Liver (tissue), 8 donors: ENCODE measurements at regions not wholly inside any gene's neighbourhood (a gene's known extent, or its start where the extent isn't known, plus 50 kb on each side); places are given as distances from the start of the nearest gene placed in this dataset.

Experiments used
- DNase-seq: peaks from one replicate; pipeline ENCODE4 v3.0.0-alpha.2; 2017; ENCODE audit warnings: low spot score
- H3K27ac ChIP-seq, 2 donors: one replicate each; pipeline ENCODE4 v1.7.0; 2013; ENCODE audit warnings: inconsistent platforms in 2 of 2, low read length in 2 of 2, control low read depth in 1 of 2, low read depth in 1 of 2, mild to moderate bottlenecking in 1 of 2
- H3K27me3 ChIP-seq, 4 donors: one replicate each; pipeline versions ENCODE4 v1.6.1 to v1.7.0; 2013; ENCODE audit warnings: low read length in 3 of 4, inconsistent platforms in 1 of 4, mild to moderate bottlenecking in 1 of 4, moderate library complexity in 1 of 4; ENCODE audit not compliant: control insufficient read depth in 4 of 4, insufficient read depth in 4 of 4
- H3K36me3 ChIP-seq, 4 donors: one replicate each; pipeline versions ENCODE4 v1.6.1 to v1.7.0; 2013; ENCODE audit warnings: low read length in 3 of 4, mild to moderate bottlenecking in 3 of 4, low read depth in 1 of 4, moderate library complexity in 1 of 4; ENCODE audit not compliant: control insufficient read depth in 4 of 4, insufficient read depth in 3 of 4
- H3K4me1 ChIP-seq, 4 donors: one replicate each; pipeline versions ENCODE4 v1.6.1 to v1.7.0; 2013; ENCODE audit warnings: low read length in 3 of 4, mild to moderate bottlenecking in 3 of 4, moderate library complexity in 1 of 4; ENCODE audit not compliant: control insufficient read depth in 4 of 4, insufficient read depth in 4 of 4
- H3K4me3 ChIP-seq, 3 donors: one replicate each; pipeline versions ENCODE4 v1.6.1 to v1.7.0; 2013; ENCODE audit warnings: low read length in 3 of 3, control low read depth in 1 of 3, low read depth in 1 of 3, mild to moderate bottlenecking in 1 of 3
- H3K9ac ChIP-seq, 2 donors: one replicate each; pipeline ENCODE4 v1.7.0; 2013; ENCODE audit warnings: low read length in 2 of 2, mild to moderate bottlenecking in 2 of 2, moderate library complexity in 2 of 2, control low read depth in 1 of 2, low read depth in 1 of 2
- H3K9me3 ChIP-seq, 4 donors: one replicate each; pipeline versions ENCODE4 v1.6.1 to v1.7.0; 2013; ENCODE audit warnings: low read length in 3 of 4; ENCODE audit not compliant: control insufficient read depth in 4 of 4
- ATF3 ChIP-seq: IDR thresholded peaks from 2 replicates; pipeline ENCODE4 v1.6.1; 2016; ENCODE audit warnings: antibody characterized with exemption
- CTCF ChIP-seq: fragments of 150-350 bp; IDR thresholded peaks from 2 replicates; pipeline ENCODE4 v1.5.1; 2017; ENCODE audit warnings: improper control_type of control experiment, low read depth, low read length; ENCODE audit not compliant: missing input control
- EGR1 ChIP-seq, 2 donors: IDR thresholded peaks; 2 replicates each; pipeline ENCODE4 v1.6.1; 2016 to 2018; ENCODE audit warnings: antibody characterized with exemption in 2 of 2, low read depth in 2 of 2
- FOXA1 ChIP-seq: IDR thresholded peaks from 2 replicates; pipeline ENCODE4 v1.6.1; 2016; ENCODE audit warnings: antibody characterized with exemption
- FOXA2 ChIP-seq: IDR thresholded peaks from 2 replicates; pipeline ENCODE4 v1.6.1; 2016; ENCODE audit warnings: antibody characterized with exemption
- GABPA ChIP-seq, 2 donors: IDR thresholded peaks in 1 of 2; conservative IDR thresholded peaks in 1 of 2; 2 replicates each; pipeline ENCODE4 v1.6.1; 2016; ENCODE audit warnings: antibody characterized with exemption in 2 of 2, mild to moderate bottlenecking in 1 of 2, moderate library complexity in 1 of 2
- HNF4A ChIP-seq, 2 donors: conservative IDR thresholded peaks; 2 replicates each; pipeline ENCODE4 v1.6.1; 2016; ENCODE audit warnings: antibody characterized with exemption in 2 of 2, mild to moderate bottlenecking in 2 of 2
- JUND ChIP-seq, 2 donors: IDR thresholded peaks; 2 replicates each; pipeline ENCODE4 v1.6.1; 2016; ENCODE audit warnings: antibody characterized with exemption in 2 of 2
- MAX ChIP-seq: IDR thresholded peaks from 2 replicates; pipeline ENCODE4 v1.6.1; 2016; ENCODE audit warnings: antibody characterized with exemption
- NR2F2 ChIP-seq: IDR thresholded peaks from 2 replicates; pipeline ENCODE4 v1.6.1; 2016; ENCODE audit warnings: antibody characterized with exemption
- REST ChIP-seq: IDR thresholded peaks from 2 replicates; pipeline ENCODE4 v1.6.1; 2016; ENCODE audit warnings: antibody characterized with exemption, mild to moderate bottlenecking
- RXRA ChIP-seq, 2 donors: IDR thresholded peaks; 2 replicates each; pipeline ENCODE4 v1.6.1; 2017 to 2018; ENCODE audit warnings: antibody characterized with exemption in 2 of 2, mild to moderate bottlenecking in 1 of 2
- SP1 ChIP-seq: IDR thresholded peaks from 2 replicates; pipeline ENCODE4 v1.6.1; 2018; ENCODE audit warnings: antibody characterized with exemption, mild to moderate bottlenecking
- TAF1 ChIP-seq: conservative IDR thresholded peaks from 2 replicates; pipeline ENCODE4 v1.6.1; 2016; ENCODE audit warnings: antibody characterized with exemption, mild to moderate bottlenecking
- YY1 ChIP-seq: IDR thresholded peaks from 2 replicates; pipeline ENCODE4 v1.6.1; 2016; ENCODE audit warnings: antibody characterized with exemption, mild to moderate bottlenecking
- ZBTB33 ChIP-seq: IDR thresholded peaks from 2 replicates; pipeline ENCODE4 v1.6.1; 2016; ENCODE audit warnings: antibody characterized with exemption
- WGBS: extraction: QIAGEN DNeasy Blood & Tissue Kit; methylation state at CpG from one replicate; pipeline ENCODE4 v1.1.7; 2013; 5-methylcytosine and 5-hydroxymethylcytosine counted together
- donor health status: healthy.
- donor health status: healthy.
- donor health status: healthy.
- donor health status: healthy.
- donor health status: healthy.

- TF ChIP-seq ZBTB33 (no peak), MAX (no peak), REST (no peak), NR2F2 (no peak), FOXA2 (no peak), SP1 (no peak), ATF3 (no peak), GABPA (IDR thresholded peaks at IDR 0.05 in 1 of 2, conservative IDR thresholded peaks at IDR 0.05 in 1 of 2) (no peak), TAF1 (no peak), JUND (IDR thresholded peaks at IDR 0.05) (no peak), RXRA (IDR thresholded peaks at IDR 0.05) (no peak), EGR1 (IDR thresholded peaks at IDR 0.05; ENCODE audit: low read depth in 2 of 2) (no peak), FOXA1 (no peak)
- Histone ChIP-seq H3K36me3 (no peaks in the 10 kb centered on the region), H3K4me3 (no peak overlapping the region), H3K4me1 (no peaks in the 10 kb centered on the region), H3K9ac (no peak overlapping the region), H3K27me3 (no peaks in the 10 kb centered on the region), H3K9me3 (peaks cover 0 to 3% (median 0%) of the 10 kb centered on the region in 4 donors), H3K27ac (no peak overlapping the region)
- DNase-seq = no peak
- whole genome bisulfite sequencing = 26% methylated on average over 6 of the region's 6 CpGs
Observed at GRCh38 chr13:106405731-106406130, 129.7 kb downstream of the EFNB2 start.

- WGBS = 74% methylated on average over 4 of the region's 4 CpGs
- Histone ChIP-seq H3K4me1 (no peaks in the 10 kb centered on the region), H3K27me3 (peaks cover 0 to 4% (median 0%) of the 10 kb centered on the region in 4 donors), H3K9me3 (no peaks in the 10 kb centered on the region), H3K27ac (no peak overlapping the region), H3K4me3 (no peak overlapping the region), H3K36me3 (no peaks in the 10 kb centered on the region), H3K9ac (no peak overlapping the region)
- TF ChIP-seq TAF1 = no peak
- TF ChIP-seq ATF3 = no peak
- TF ChIP-seq EGR1 (IDR thresholded peaks at IDR 0.05; ENCODE audit: low read depth in 2 of 2) = no peak
- TF ChIP-seq YY1 = no peak
- TF ChIP-seq CTCF = no peak
- no peak for TF ChIP-seq HNF4A (conservative IDR thresholded peaks at IDR 0.05)
- TF ChIP-seq FOXA1 = no peak
- no peak for TF ChIP-seq SP1
- no peak for TF ChIP-seq GABPA (IDR thresholded peaks at IDR 0.05 in 1 of 2, conservative IDR thresholded peaks at IDR 0.05 in 1 of 2)
- TF ChIP-seq RXRA (IDR thresholded peaks at IDR 0.05) = no peak
- no peak for DNase-seq
Observed at GRCh38 chr13:106403280-106403679, 132.2 kb downstream of the EFNB2 start.
